AML-193 (cell line): ENCODE measurements at regions not wholly inside any gene's neighbourhood (a gene's known extent, or its start where the extent isn't known, plus 50 kb on each side); places are given as distances from the start of the nearest gene placed in this dataset.
"Not testable (repeated sequence)": the region's sequence is repeated elsewhere in the genome, so short reads cannot be mapped to it uniquely, and the experiment has no call there.

ENCODE experiments used
- DNase-seq, 2 experiments: peaks; one replicate each; lab custom pipeline; 2025; lab: John Stamatoyannopoulos, UW

DNA sequence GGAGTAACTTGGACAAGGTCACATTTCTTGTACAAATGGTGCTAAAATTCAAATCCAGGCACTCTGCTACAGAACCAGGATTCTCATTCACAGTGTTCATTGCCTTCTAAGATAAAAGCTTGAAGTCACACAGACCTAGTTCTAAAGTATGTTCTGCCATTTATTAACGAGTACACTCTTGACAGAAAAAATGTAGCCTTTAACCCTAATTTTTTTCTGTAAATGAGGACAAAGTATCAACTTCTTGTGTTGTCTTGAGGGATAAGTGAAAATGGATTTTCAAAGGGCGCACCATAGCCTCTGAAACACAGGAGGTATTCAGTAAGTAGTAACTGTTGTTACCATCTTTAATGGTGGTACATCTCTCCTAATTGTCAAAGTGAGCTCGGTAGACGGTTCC, 379.8 kb upstream of the FLRT2 start:
- no peak for DNase-seq

DNA sequence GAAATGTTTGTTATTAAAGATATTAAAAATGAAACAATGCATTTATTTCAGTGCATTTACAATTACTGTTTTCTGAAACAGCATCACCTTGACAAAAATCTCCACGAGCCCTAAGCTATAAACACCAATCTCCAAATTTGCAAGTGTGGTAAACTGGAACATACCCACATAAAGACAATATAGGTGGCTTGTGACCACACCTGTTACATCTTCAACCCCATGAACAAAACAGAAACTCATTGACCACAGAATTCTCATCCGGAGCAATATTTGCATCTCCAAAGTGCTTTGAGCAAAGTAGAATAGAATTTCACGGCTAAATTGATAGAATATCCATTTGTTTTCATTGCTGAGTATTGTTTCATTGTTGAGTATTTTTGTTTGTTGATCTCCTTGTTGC, 375.2 kb upstream of the FLRT2 start:
- no peak for DNase-seq

DNA sequence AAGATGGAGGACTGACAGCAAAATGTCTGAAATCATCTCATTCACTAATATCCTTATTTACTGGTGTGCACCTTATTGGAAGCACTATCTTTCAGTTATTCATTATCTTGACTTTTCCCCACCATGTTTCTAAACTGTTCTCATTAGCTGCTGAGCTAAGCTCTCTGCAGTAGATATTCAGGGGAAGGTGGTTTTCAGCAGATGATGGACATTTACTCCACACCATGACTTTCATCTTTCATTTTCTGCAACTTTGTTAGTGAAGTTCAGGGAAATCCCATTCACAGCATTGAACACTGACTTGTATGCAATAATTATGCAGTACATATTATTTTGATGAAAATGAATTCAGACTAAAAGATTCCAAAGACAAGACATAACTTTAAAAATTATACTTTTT, 373.6 kb upstream of the FLRT2 start:
- no peak for DNase-seq

DNA sequence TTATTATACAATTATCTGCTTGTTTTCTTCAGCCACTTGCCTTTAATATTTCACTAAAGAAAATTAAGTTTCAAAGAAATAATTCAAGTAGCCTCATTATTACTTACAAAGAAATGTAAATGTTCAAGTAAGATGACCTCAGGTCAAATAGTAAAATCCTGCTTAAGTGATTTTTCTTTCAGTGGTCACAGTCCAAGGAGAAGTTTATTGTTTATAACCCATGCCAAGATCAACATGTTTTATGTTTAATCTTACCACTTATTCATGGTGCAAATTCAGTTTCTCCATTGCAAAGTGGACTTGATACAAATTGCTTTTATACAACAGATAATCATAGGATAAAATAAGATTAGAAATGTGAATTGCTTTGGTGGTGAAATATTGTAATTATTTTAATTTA, 370.2 kb upstream of the FLRT2 start:
- no peak for DNase-seq

DNA sequence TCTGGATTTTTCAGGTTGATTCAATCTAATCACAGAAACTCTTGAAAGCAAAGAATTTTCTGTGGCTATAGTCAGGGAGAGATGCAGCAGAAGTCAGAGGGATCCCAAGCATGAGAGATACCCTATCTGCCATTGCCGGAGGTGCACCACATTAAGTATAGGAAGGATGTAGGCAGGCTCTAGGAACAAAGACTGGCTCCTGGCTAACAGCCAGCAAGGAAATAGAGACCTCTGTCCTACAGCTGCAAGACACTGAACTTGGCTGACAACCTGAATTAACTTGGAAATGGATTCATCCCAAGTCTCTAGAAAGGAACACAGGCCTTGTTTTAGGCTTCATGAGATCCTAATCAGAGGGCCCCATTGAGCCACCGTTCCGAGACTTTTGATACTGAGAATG, 364.9 kb upstream of the FLRT2 start:
- no peak for DNase-seq

DNA sequence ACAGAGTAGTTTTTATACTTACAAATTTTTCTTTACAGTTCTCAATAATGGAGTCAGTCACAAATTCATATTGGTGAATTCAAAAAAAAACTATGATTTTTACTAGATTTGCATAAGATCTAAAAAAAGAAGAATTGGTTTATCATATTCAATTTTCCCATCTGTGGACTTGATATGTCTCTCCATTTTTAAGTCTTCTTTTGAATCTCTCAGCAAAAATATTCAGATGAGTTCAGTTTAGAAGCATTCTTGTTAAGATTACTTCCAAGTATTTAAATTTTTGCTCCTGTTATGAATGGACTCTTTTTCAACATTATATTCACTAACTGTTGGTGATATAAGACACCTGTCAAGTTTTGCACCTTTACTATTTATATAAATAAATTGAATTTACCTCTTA, 360.6 kb upstream of the FLRT2 start:
- no peak for DNase-seq

DNA sequence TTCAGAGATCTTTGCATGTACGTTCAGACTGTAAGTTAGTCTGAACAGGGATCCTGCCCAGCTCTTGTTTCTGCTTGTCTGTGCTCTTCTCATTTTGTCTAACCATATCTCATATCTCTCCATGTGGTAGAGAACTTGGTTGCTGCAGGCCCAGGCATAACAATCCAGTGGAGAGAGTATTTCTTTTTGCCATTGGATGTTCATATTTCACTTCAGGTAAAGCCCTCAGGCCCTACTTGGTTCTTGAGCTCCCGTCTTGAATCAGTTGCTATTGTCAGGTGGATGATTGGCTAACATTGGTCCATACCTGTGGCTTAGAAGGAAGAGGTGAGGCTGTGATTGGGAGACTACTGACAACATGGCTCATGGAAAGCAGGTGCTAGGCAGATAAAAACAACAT, 357.7 kb upstream of the FLRT2 start:
- no peak for DNase-seq

DNA sequence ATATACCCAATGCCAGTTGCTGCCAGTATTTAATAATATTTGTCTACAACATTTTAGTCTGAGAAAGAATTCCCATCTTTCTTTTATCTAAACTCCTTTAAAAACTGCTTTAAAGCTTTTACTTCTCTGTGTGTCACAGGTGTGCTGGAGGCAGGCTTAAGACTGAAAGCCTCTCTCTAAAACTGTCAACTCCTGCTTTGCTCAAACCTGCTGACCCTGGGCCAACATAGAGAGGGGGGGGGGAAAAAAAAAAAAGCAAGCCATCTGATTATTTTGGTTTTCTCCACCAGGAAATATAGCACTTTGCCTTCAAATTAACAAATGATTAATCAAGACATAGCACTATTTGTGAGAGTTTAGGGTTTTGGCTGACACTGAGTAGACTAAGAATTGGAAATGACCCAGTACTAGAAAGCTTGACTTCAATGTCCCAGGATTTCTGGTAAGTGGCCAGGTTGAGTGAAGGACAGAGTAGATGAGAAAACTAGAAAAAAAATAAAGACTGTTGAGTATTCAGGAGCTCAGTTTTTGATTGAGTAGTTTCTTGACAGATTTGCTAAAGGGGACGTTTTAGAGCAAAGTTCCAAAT, 357.0 kb upstream of the FLRT2 start:
- DNase-seq, result no peak

DNA sequence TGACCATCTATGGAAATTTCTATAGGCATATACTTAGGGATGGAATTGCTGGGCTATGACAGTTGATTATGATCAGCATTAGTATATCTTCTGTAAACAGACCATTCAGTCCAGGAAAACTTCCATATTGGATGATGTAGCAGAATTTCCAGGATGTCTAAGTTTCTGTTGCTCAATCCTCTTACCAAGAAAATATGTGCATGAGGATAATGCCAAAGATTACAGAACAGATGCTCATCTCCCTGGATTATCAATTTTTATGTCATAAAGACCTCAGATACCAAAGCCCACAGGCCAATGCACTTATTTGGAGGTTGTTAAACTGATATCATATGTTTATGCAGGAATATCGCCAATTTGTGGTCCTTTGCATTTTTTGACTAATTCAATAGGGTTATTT, 354.4 kb upstream of the FLRT2 start:
- no peak for DNase-seq

DNA sequence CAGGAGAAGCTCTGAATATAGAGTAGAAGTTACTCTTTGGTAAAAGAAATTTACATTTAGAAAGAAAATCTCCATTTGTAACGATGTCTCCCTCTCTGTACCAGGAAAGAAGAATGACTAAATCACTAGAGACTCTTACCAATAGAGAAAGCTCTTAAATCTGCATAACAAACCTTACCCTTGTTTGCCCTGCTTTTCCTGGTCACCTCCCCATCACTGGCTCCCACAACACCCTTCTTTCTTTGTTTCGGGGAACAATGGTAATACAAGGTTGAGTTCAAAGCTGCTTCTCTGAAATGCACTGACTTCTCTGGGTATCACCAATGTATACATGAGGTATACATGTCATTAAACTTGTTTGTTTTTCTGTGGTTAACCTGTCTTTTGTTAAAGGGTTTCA, 351.1 kb upstream of the FLRT2 start:
- DNase-seq, result no peak

DNA sequence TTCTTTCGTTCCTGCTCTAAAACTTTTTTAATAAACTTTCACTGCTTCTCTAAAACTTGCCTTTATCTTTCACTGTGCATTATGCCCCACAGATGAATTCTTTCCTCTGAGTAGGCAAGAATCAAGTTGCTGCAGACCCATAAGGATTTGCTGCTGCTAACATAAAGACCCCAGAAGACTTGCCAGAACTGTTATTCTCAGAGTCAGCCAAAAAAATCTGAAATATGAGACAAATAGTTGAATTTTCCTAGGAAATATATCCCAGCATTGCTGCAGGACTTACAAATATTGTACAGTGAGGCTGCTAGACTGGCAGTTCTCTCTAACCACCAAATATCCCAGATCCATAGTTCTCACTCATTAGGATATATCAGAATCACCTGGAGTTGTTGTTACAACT, 349.1 kb upstream of the FLRT2 start:
- DNase-seq, result no peak

DNA sequence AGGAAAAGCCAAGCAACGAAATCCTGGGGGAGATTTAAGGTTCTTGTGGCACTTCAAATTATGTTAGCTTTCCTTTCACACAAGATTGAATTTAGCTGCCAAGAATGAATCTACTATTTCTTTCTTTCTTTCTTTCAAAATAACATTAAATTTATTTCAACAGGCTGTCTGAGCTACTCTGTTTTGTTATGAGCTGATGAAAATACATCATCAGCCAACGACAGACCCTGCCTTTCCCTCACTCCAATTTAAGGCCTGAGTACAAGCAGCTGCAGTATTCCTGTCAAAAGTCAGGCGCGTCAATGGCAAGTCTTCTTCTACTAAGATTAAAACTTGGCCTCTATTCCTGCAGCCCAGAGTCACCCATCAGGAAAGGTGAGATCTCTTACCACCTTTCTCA, 347.7 kb upstream of the FLRT2 start:
- DNase-seq, result no peak

DNA sequence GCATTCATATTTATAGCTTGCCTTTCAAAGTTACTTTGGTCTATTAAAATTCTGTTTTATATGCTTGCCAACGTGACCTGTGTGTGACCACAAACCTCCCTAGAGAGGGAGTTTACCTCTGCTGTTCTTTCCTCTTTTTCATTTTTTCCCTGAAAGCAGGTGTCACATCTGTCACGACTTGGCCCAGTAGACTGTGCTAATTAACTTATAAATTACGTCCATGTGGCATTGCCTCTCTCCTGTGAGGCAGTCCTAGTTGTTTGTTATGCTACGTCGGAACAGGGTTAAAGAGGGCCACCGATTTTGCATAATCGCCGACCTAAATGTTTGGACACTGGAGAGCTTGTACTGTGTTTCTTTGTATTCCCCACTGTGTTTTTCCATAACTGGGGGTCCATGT, 343.9 kb upstream of the FLRT2 start:
- no peak for DNase-seq

DNA sequence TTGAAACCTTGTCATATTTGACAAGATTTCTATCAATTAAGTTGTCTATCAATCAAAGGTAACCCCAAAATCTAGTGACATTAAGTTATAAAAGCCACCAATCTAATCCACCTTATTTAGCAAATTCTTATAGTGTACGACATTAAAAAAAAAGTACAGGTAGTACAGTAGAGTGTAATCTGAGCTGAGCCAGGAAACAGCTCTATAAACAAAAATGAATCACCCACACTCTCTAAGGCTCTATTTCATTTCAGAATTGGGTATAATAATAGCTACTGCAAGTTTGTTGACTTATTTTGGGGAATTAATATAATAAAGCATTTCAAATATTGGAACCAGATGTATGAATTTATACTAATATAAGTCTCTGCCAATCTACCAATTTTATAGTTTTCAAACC, 342.4 kb upstream of the FLRT2 start:
- no peak for DNase-seq

DNA sequence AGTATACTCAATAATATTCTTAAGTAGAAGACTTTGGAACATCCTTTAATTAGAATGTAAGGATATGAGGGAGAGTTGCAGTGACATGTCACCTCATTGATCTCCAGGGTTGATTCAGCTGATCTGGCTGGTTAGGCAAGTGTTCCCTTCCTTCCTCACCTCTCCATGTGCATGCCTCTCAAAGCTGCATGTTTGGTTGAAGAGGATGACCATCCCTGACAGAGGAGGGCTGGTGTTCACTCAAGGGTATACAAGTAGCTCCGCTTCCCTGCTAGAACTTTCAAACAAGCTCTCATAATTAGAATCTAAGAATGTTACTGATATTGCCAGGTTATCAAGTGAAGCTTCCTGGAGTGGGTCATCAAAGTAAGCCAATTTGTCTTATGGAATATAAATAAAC, 341.1 kb upstream of the FLRT2 start:
- DNase-seq, result no peak

DNA sequence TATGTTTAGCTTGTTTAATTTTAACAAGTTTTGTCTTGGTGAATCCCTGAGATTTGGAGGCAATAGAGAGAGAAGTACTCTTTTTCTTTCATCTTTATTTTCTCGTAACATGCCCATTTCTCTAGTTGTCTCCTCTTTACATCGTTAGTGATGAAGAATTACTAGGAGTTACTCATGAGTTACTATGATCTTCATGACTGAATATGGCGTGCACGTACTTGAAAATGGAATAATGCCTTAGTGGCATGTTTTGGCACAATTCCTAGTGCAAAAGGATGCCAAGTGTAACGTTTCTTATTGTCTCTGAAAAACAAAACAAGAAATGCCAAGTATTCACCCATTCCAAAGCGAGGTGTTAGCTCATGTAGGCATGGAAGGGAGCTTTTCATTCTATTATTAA, 340.7 kb upstream of the FLRT2 start:
- DNase-seq, result not testable (repeated sequence)

DNA sequence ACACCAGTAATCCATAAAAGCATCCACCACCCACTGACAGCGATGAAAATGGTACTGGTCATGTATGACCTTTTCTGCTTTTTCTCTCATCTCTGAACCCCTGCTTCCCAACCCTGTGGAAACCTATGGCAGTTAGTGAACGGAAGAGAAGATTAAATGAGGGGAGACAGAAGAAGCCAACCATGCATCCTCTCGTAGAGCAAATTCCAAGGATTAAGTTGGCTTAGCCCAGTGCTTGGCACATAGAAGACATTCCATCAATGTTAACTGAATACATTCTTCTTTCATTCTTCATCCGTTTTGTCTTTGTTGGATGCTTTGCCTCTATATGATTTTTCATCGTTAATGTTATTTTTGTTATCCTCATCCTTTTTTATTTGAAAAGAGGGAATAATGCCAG, 339.7 kb upstream of the FLRT2 start:
- no peak for DNase-seq

DNA sequence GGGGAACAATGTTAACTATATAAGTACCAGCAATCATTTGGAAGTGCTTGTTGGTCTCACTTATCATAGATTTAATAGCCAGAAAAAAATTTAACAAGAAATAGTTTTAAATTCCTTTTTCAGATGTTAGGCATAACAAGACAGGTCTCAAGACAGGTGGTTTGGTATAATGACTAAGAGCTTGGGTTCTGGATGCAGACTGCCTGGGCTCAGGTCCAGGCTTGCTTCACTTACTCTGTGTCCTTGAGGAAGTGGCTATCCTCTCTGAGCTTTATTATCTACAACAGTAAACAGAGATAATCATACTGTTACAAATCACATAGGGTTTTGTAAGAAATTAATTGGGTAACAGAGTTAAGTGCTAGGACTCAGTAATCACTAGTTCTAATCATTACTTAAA, 338.0 kb upstream of the FLRT2 start:
- DNase-seq, result no peak

DNA sequence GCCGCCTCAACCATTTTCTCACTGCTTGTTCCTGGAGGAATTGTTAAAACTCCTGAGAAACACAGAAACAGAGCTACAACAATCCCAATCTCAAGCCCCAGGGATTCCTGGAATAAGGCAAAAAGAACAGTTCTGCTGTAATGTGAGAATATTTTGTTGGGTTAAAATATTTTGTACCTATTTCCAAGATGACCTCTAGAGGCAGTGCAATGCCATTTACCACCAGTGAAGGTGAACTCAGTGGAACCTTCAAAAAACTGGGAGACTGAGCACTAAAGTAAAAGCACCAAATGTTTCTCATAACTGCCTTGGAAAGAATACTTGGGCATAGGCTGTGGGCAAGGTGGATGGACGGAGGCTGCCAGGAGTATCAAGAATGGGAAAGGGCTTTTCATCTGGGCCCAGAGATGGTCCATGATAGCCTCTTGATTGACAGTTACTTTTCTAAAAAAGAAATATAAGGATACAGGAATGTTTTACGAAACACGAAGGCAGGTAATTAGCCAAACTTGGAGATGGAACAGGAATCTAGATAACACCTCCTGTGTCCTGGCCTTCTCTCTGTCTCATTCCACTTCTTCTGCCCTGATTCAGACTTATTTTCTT, 334.0 kb upstream of the FLRT2 start:
- no peak for DNase-seq

DNA sequence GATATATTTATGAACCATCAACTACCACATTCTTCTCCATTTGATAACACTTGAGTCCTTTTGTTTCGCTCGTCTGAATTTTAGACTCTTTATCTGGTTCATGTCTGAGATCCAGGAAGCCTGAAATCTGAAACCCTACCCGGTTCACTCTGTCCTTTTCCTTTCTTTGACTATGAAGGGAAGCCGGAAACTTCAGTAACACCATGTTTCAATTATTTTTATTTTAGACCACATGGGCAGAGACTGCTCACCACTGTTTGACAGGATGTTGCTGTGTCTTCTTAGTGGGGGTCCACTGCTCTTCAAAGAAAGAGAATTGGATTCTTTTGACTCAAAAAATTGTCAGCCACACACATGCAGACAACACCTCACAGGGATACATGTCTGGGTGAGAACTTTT, 331.9 kb upstream of the FLRT2 start:
- no peak for DNase-seq

DNA sequence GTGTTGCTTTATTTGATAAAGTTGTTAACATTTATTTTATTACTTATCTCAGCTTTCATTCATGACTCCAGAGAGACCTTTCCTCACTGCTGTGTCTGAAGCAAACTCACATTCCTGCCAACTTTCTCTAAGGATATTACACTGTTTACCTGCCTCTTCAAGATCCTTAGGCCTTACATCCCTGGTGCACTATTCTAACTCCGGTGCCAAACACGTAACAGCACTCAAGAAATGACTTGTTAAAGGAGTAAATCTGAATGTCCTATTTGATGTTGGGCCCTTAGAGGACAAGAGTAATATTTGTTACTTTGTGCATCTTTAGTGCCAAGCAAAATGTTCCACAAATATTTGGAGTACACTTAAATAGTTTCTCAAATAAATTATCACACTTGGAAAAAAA, 324.1 kb upstream of the FLRT2 start:
- no peak for DNase-seq

DNA sequence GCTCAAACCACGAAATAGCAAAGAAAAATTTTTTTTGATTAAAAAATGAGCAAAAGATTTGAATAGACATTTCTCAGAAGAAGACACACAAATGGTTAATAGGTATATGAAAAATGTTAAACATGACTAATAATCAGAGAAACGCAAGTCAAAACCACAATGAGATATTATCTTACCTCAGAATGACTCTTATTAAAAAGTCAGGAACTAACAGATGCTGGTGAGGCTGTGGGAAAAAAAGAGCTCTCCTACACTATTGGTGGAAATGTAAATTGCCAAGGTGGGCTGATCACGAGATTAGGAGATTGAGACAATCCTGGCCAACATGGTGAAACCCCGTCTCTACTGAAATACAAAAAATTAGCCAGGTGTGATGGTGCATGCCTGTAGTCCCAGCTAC, 315.5 kb upstream of the FLRT2 start:
- DNase-seq, result no peak

DNA sequence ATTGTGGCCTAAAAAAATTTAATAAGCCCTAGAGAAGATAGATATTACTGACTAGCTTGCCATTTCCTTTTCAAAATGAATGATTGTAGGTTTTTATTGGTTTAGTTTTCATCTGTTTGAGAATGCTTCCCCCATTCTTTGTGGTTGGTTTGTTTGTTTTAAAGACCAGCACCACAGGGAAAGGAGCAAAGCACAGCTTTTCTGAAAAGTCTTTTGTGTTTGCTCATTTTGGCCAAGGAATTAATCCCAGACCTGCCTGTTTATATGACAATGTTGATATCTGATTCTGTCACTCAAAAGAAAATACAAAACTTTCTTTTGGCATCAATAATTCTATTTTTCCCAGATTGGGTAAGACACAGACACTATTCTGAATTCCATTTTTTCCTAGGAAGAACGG, 312.5 kb upstream of the FLRT2 start:
- no peak for DNase-seq

DNA sequence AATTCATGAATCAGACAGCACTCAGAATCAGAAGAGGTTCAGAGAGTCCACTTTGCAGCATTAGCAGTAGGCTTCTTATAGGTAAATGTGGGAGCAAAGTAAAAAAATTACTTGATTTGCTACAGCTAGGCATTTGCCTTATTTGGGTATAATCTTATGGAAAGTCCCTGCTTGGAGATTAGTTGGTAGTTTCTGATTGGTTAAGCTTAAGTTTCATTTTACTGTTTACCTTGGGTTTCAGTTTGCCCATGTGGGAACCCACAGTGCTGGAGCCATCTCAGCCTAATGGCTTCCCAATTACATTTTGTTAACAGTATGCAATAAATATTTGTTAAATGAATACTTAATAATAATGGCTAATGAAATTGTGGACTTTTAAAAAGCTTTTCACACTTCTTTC, 311.0 kb upstream of the FLRT2 start:
- no peak for DNase-seq

DNA sequence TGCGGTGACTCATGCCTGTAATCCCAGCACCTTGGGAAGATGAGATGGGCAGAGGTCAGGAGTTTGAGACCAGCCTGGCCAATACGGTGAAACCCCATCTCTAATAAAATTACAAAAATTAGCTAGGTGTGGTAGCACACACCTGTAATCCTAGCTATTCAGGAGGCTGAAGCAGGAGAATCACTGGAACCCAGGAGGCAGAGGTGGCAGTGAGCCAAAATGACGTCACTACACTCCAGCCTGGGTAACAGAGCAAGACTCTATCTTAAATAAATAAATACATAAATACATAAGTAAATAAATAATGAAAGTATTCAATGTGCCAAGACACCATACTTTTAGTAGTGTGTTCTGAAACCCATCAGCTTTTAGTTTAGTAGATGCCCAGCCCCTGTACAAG, 308.1 kb upstream of the FLRT2 start:
- DNase-seq, result no peak
